Nephron (organoid): ENCODE measurements at regions not wholly inside any gene's neighbourhood (a gene's known extent, or its start where the extent isn't known, plus 50 kb on each side); places are given as distances from the start of the nearest gene placed in this dataset.

Experiments used
- H3K27ac Mint-ChIP-seq, 3 experiments: 2 replicates each; pipeline ENCODE4 v1.8.0; 2020; ENCODE audit warnings: mixed read lengths in 3 of 3, mild to moderate bottlenecking in 2 of 3, moderate library complexity in 1 of 3
- H3K27me3 Mint-ChIP-seq: 2 replicates; pipeline ENCODE4 v1.8.0; 2021; ENCODE audit warnings: low read depth, mild to moderate bottlenecking, moderate library complexity, mixed read lengths
- H3K36me3 Mint-ChIP-seq: 2 replicates; pipeline ENCODE4 v1.8.0; 2020; ENCODE audit warnings: low read depth, mixed read lengths
- H3K4me1 Mint-ChIP-seq: 2 replicates; pipeline ENCODE4 v1.8.0; 2020; ENCODE audit warnings: mixed read lengths
- H3K4me3 Mint-ChIP-seq, 3 experiments: 2 replicates each; pipeline ENCODE4 v1.8.0; 2020; ENCODE audit warnings: mild to moderate bottlenecking in 3 of 3, mixed read lengths in 3 of 3, moderate library complexity in 2 of 3
- H3K9me3 Mint-ChIP-seq: 2 replicates; pipeline ENCODE4 v1.8.0; 2020; ENCODE audit warnings: mixed read lengths
- TF ChIP-seq, protein P1 (sequence below), 3 experiments: fragments of 200-600 bp; sonication (generic); IDR thresholded peaks; one replicate each; pipeline ENCODE4 v1.5.0; 2021; ENCODE audit warnings: antibody characterized with exemption in 3 of 3; ENCODE audit not compliant: unreplicated experiment in 3 of 3

- Mint-ChIP-seq H3K4me3 (no peak overlapping the region), H3K4me1 (peaks cover 9% of the 10 kb centered on the region), H3K27me3 (no peaks in the 10 kb centered on the region), H3K36me3 (no peaks in the 10 kb centered on the region), H3K9me3 (no peaks in the 10 kb centered on the region), H3K27ac (no peak overlapping the region)
- TF ChIP-seq, protein P1, sequence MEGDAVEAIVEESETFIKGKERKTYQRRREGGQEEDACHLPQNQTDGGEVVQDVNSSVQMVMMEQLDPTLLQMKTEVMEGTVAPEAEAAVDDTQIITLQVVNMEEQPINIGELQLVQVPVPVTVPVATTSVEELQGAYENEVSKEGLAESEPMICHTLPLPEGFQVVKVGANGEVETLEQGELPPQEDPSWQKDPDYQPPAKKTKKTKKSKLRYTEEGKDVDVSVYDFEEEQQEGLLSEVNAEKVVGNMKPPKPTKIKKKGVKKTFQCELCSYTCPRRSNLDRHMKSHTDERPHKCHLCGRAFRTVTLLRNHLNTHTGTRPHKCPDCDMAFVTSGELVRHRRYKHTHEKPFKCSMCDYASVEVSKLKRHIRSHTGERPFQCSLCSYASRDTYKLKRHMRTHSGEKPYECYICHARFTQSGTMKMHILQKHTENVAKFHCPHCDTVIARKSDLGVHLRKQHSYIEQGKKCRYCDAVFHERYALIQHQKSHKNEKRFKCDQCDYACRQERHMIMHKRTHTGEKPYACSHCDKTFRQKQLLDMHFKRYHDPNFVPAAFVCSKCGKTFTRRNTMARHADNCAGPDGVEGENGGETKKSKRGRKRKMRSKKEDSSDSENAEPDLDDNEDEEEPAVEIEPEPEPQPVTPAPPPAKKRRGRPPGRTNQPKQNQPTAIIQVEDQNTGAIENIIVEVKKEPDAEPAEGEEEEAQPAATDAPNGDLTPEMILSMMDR (IDR thresholded peaks at IDR 0.05; ENCODE audit: unreplicated experiment in 3 of 3), result no peak
Measured at GRCh38 chr5:89972901-89973300, 436.7 kb downstream of the CETN3 start.

DNA sequence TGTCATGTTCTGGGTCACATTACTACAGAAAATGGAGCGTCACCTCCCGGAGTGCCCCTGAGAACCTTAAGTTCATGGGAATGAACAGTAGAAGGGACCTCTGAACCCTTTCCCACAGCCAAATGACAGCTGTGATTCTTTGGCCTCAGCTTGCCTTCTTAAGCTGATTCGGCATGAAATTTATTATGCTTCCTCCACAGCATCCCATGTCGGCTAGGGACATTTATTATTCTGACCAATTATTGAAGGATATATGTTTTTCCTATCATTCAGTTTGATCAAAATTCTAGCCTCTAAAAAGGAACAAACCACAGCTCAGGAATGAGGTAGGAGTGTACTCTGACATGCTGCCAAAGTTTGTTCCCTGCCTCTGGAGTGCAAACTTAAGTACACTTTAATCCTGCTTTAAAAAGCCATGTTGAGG is 440.6 kb downstream of the CETN3 start:
- Mint-ChIP-seq H3K27me3 (no peaks in the 10 kb centered on the region), H3K9me3 (no peaks in the 10 kb centered on the region), H3K4me3 (no peak overlapping the region), H3K4me1 (peaks cover 24% of the 10 kb centered on the region), H3K27ac (peak overlapping the region; percentile 18 to 34 (median 23)), H3K36me3 (no peaks in the 10 kb centered on the region)
- TF ChIP-seq, protein P1 (IDR thresholded peaks at IDR 0.05; ENCODE audit: unreplicated experiment in 3 of 3), result no peak

DNA sequence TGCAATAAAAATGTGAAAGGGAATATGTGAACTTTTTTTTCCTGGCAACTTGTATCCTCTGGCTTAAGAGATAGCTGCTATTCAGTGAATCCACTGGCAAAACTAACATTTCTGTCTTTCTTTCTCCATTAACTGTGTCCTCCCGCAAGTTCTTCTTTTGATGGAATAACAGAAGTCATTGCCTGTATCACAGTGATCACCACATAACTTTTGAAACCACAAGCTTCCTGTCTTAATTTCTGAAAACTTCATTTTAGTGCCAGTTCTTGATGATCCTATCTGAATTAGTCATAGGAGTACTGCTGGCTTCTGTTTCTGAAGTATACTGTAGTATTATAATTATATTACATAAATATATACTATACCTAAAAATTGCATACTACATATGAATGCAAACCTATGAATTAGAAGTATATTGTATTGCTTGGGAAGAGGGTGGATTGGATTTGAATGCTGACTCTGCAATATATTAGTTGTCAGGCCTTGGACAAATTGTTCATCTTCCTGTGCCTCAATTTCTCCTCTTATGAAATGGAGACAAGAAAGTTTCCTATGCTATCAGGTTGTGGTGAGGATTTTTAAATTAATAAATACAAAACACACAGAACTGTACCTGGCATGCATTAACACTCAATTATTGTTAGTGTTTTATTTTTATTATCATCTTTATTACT is 441.6 kb downstream of the CETN3 start:
- TF ChIP-seq, protein P1 (IDR thresholded peaks at IDR 0.05; ENCODE audit: unreplicated experiment in 3 of 3), result no peak
- peak overlapping the region in 1 of 3 experiments; percentile 47 for H3K27ac Mint-ChIP-seq
- H3K27me3 Mint-ChIP-seq, result no peaks in the 10 kb centered on the region
- no peak overlapping the region for H3K4me3 Mint-ChIP-seq
- no peaks in the 10 kb centered on the region for H3K36me3 Mint-ChIP-seq
- H3K4me1 Mint-ChIP-seq, result peaks cover 24% of the 10 kb centered on the region
- no peaks in the 10 kb centered on the region for H3K9me3 Mint-ChIP-seq

GRCh38 chr5:89956838-89957237 is 452.7 kb downstream of the CETN3 start:
- Mint-ChIP-seq H3K27ac (no peak overlapping the region), H3K4me1 (no peaks in the 10 kb centered on the region), H3K4me3 (no peak overlapping the region), H3K27me3 (no peaks in the 10 kb centered on the region), H3K9me3 (no peaks in the 10 kb centered on the region), H3K36me3 (no peaks in the 10 kb centered on the region)
- TF ChIP-seq, protein P1 (IDR thresholded peaks at IDR 0.05; ENCODE audit: unreplicated experiment in 3 of 3), result no peak

DNA sequence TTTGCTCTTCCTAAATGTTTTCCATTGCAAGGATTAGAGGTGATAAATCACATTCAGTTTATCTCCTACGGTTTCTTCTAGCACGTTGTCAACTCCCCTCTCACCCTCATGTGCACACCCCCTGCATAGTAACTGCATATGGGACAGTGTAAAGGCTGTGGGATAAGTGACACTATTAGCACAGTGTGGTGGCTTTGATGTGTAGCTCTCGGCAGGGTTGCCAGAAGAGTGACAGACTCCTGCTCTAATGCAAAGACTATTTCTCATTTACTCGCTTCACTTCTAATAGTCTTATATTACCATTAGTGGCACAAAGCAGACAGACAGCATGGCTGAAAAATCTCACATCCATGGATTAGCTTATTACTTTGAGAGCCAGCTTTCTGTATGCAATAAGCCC is 454.6 kb downstream of the CETN3 start:
- Mint-ChIP-seq H3K36me3 (no peaks in the 10 kb centered on the region), H3K9me3 (no peaks in the 10 kb centered on the region), H3K4me3 (no peak overlapping the region), H3K27ac (no peak overlapping the region), H3K27me3 (no peaks in the 10 kb centered on the region), H3K4me1 (no peaks in the 10 kb centered on the region)
- TF ChIP-seq, protein P1 (IDR thresholded peaks at IDR 0.05; ENCODE audit: unreplicated experiment in 3 of 3), result no peak

DNA sequence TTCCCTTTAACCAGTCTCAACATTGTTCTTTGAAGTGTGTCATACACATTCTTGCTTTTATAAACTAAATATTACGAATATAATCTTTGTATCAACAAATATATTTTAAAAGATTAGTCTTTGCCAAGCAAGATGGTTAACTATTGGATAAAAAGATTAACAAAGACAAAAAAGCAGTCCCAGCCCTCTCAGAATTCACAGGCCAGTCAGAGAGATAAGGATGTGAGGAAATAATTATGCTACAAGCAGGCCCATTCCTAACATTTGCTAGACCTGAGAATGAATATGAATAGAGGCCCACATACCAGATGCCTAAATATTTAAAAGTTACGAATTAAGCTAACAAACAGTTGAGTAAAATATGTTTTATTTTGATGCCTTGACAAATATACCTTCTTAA is 457.7 kb downstream of the CETN3 start:
- Mint-ChIP-seq H3K4me3 (no peak overlapping the region), H3K4me1 (no peaks in the 10 kb centered on the region), H3K27me3 (no peaks in the 10 kb centered on the region), H3K36me3 (no peaks in the 10 kb centered on the region), H3K9me3 (no peaks in the 10 kb centered on the region), H3K27ac (no peak overlapping the region)
- TF ChIP-seq, protein P1 (IDR thresholded peaks at IDR 0.05; ENCODE audit: unreplicated experiment in 3 of 3), result no peak
